HepG2 (cell line): ENCODE measurements at regions not wholly inside any gene's neighbourhood (a gene's known extent, or its start where the extent isn't known, plus 50 kb on each side); places are given as distances from the start of the nearest gene placed in this dataset.

ENCODE experiments used
- CTCF ChIP-seq: sonication (generic); formaldehyde crosslinking; IDR thresholded peaks from 2 replicates; pipeline ENCODE4 v1.5.0; 2020; ENCODE audit warnings: mild to moderate bottlenecking, missing genetic modification reagents, moderate library complexity
- EP300 ChIP-seq, 3 experiments: sonication (generic) in 1 of 3; formaldehyde crosslinking in 1 of 3; IDR thresholded peaks; 2 replicates each; pipeline versions ENCODE4 v1.5.1 to v1.6.1; 2011 to 2020; ENCODE audit warnings: low read depth in 2 of 3, low read length in 2 of 3, borderline replicate concordance in 1 of 3, improper control_type of control experiment in 1 of 3, mild to moderate bottlenecking in 1 of 3, missing genetic modification reagents in 1 of 3, moderate library complexity in 1 of 3
- JUND ChIP-seq: sonication (generic); formaldehyde crosslinking; IDR thresholded peaks from 2 replicates; pipeline ENCODE4 v1.8.0; 2022; ENCODE audit warnings: mild to moderate bottlenecking, missing genetic modification reagents
- KAT2B ChIP-seq: fragments of 150-350 bp; IDR thresholded peaks from 2 replicates; pipeline ENCODE4 v1.6.1; 2014; ENCODE audit warnings: low read depth, low read length, borderline replicate concordance
- KDM1A ChIP-seq: IDR thresholded peaks from 2 replicates; pipeline ENCODE4 v1.6.1; 2016; ENCODE audit warnings: missing compliant biosample characterization
- MED1 ChIP-seq: sonication (generic); formaldehyde crosslinking; IDR thresholded peaks from 2 replicates; pipeline ENCODE4 v1.4.0; 2020; ENCODE audit warnings: missing genetic modification reagents
- POLR2A ChIP-seq, 2 experiments: IDR thresholded peaks; 2 replicates each; pipeline ENCODE4 v1.6.1; 2011; ENCODE audit warnings: low read depth in 2 of 2, low read length in 2 of 2, mild to moderate bottlenecking in 1 of 2, moderate library complexity in 1 of 2; ENCODE audit not compliant: insufficient read depth in 1 of 2
- SP2 ChIP-seq: sonication (generic); formaldehyde crosslinking; IDR thresholded peaks from 2 replicates; pipeline ENCODE4 v1.5.1; 2020; ENCODE audit warnings: mild to moderate bottlenecking, missing genetic modification reagents
- SP4 ChIP-seq: sonication (generic); formaldehyde crosslinking; IDR thresholded peaks from 2 replicates; pipeline ENCODE4 v1.8.1; 2023; ENCODE audit warnings: mild to moderate bottlenecking, missing genetic modification reagents
- SYNCRIP ChIP-seq: fragments of 200-400 bp; formaldehyde crosslinking; IDR thresholded peaks from 2 replicates; pipeline ENCODE4 v1.6.1; 2018; ENCODE audit warnings: mild to moderate bottlenecking, low read depth, low read length; ENCODE audit not compliant: insufficient read depth
- ZNF296 ChIP-seq: sonication (generic); formaldehyde crosslinking; conservative IDR thresholded peaks from 2 replicates; pipeline ENCODE4 v1.5.0; 2020; ENCODE audit warnings: mild to moderate bottlenecking, missing genetic modification reagents
- ZNF468 ChIP-seq: sonication (generic); formaldehyde crosslinking; IDR thresholded peaks from 2 replicates; pipeline ENCODE4 v1.8.0; 2022; ENCODE audit warnings: mild to moderate bottlenecking, moderate library complexity, missing genetic modification reagents
- ZNF496 ChIP-seq: sonication (generic); formaldehyde crosslinking; IDR thresholded peaks from 2 replicates; pipeline ENCODE4 v1.8.1; 2023; ENCODE audit warnings: mild to moderate bottlenecking, moderate library complexity, missing genetic modification reagents; ENCODE audit not compliant: insufficient replicate concordance

GRCh38 chr9:85114799-85115198 lies 445.3 kb downstream of the NTRK2 start:
- TF ChIP-seq CTCF (no peak), ZNF496 (no peak), ZNF296 (CRISPR knock-in tag) (no peak), SP2 (CRISPR knock-in tag) (no peak), MED1 (no peak), SP4 (CRISPR knock-in tag) (no peak), KDM1A (CRISPR knock-in tag) (no peak), ZNF468 (CRISPR knock-in tag) (no peak), EP300 (IDR thresholded peaks at IDR 0.05; ENCODE audit: low read depth in 2 of 2, low read length in 2 of 2) (no peak), EP300 (CRISPR knock-in tag; IDR thresholded peaks at IDR 0.05; ENCODE audit: borderline replicate concordance) (no peak), JUND (CRISPR knock-in tag) (no peak), POLR2A (IDR thresholded peaks at IDR 0.05; ENCODE audit: insufficient read depth in 1 of 2, low read depth in 2 of 2, low read length in 2 of 2) (no peak), SYNCRIP (no peak), KAT2B (no peak)
